GM12874 (cell line): ENCODE measurements at regions not wholly inside any gene's neighbourhood (a gene's known extent, or its start where the extent isn't known, plus 50 kb on each side); places are given as distances from the start of the nearest gene placed in this dataset.

Experiments
- CTCF ChIP-seq: IDR thresholded peaks from 2 replicates; pipeline ENCODE4 v1.5.1; 2011; ENCODE audit warnings: low read depth, mild to moderate bottlenecking, control low read depth, low read length, moderate library complexity; ENCODE audit not compliant: insufficient read depth

GRCh38 chr15:93897377-93897776 is 334.0 kb upstream of the MCTP2 start:
- no peak for TF ChIP-seq CTCF

GRCh38 chr15:93895976-93896770 is 335.2 kb upstream of the MCTP2 start:
- TF ChIP-seq CTCF = no peak

GRCh38 chr15:93894438-93895036 is 336.8 kb upstream of the MCTP2 start:
- no peak for TF ChIP-seq CTCF

- no peak for TF ChIP-seq CTCF
Observed at GRCh38 chr15:93887151-93887550, 344.2 kb upstream of the MCTP2 start.

- no peak for TF ChIP-seq CTCF
Observed at GRCh38 chr15:93882779-93883178, 348.6 kb upstream of the MCTP2 start.

GRCh38 chr15:93882141-93882540 is 349.2 kb upstream of the MCTP2 start:
- TF ChIP-seq CTCF = no peak

GRCh38 chr15:93881310-93881709 is 350.1 kb upstream of the MCTP2 start:
- no peak for TF ChIP-seq CTCF
